NCI-H128 (cell line): ENCODE measurements at regions not wholly inside any gene's neighbourhood (a gene's known extent, or its start where the extent isn't known, plus 50 kb on each side); places are given as distances from the start of the nearest gene placed in this dataset.
"Not testable (repeated sequence)": the region's sequence is repeated elsewhere in the genome, so short reads cannot be mapped to it uniquely, and the experiment has no call there.

Source experiments
- DNase-seq: peaks from one replicate; lab custom pipeline; 2025; ENCODE audit not compliant: unreplicated experiment; lab: John Stamatoyannopoulos, UW

DNA sequence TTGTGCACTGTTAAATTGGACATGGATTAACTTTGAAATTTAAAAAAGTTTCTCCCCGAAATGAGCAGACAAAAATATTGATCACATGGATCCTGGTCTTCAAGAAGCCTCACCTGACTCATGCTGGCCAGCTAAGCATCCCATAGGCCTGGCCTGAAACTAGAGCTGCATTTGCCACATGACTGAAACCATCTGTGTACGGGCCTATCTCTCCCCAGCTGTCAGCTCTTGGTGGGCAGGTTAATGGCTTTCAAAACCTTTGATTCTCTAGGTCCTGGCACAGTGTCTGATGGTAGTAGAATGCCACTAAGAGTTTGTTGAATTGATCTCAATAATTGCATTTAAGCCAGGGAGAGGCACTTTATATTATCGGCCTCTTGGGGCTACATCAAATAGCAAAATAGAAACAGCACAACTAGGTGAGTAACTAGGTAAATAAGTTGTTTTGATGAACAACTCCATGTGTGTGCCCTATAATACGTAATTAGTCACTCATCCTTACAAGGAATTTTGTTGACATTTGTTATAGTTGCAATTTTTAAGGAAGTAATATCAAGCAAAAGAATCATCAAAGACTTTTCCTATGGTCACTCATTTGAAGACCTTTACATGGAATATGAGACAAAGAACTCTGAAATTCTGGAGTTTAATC, 251.1 kb downstream of the SP3 start:
- DNase-seq = no peak

DNA sequence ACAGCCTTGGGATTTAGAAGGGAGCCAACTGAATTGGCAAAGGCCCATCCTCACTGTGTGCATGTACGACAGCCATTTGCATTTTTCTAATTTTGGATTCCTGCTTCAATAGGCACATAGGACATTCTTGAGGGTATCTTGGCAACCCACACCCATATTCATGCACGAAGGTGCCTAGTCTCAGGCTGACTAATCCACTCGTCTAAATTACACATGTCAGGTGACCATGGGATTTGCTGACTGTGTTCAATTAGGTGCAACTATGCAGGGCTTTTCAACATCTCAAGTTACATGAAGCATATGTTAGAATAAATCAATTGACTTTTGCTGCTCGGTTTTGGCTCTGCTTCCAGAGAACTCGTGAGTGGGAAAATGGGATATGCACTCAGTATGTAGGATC, 249.7 kb downstream of the SP3 start:
- DNase-seq = no peak

DNA sequence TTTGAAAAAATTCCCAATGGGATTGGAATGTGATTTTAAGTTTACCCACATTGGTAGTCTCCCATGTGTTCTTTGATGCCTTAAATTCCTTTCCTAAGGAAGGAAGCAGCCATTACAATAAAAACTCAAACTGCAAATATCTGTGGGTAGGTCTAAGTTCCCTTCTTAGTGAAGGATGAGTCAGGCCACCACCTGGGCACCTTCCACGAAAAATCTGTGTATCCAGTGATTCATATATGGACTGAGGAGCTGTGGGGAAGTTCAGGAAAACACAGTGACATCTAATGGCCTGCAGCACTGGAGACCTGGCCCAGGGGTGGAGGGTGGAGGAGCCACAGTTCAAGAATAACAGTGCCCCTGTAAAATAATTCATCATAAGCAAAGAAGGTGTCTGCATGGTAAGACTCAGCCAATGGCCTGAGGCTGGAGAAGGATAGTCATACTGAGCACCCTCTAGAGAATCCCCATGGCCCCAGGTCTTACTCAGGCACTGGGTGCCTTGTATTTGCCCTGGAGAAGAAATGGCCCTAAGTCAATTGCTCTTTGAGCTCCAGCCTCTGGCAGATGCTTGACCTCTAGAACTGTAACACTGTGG, 248.6 kb downstream of the SP3 start:
- no peak for DNase-seq

DNA sequence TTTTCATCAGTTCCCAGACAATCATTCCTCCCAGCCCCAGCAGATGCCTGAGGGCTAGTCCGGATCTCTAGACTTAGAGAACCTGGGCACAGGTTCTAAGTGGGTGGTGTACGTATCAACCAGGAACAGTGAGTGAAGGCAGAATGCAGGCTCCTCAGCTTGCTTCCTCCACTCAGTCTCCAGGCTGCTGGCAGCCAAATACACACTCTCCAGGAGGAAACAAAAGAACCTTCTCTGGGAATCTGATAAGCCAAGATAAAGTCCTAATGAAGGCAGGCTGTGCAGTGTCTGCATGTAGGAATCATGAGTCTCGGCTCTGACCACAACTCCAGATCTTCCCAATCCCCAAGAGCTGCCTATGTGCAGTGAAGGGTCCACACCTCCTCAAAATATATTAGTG, 245.7 kb downstream of the SP3 start:
- no peak for DNase-seq

DNA sequence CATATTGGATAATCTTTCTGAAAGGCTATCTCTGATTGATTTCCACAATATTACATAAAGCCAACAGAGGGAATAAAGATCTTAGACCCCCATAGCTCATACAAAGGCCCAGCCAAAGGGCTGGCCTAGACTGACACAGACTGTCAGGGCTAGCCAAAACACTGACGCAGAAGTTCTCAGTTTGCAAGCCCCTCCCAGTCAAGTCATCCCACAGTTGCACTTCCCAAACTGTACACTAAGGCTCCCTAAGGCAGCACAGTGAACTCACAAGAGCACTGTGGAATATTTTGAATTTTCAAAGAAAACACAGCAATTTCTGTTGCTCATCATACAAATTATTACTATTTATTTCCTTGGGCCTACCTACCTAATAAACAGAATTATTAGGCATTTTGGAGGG, 244.9 kb downstream of the SP3 start:
- no peak for DNase-seq

DNA sequence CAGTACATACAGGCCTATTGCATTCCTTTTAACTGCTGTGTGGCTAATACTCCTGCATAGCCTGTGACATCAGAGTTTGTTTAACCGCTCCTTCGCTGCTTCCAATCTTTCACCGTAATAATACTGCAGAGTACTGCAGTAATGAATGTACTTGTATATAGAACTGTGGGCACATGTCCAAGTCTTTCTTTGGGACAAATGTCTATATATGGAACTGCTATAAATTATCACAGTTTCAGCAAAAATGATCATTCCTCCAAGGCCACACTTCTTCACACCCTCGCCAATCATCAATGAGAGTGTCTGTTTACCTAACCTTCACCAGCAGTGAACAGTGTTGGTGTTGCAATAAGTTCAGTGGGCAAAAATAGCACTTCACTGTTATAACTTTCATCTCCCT, 230.4 kb downstream of the SP3 start:
- no peak for DNase-seq

DNA sequence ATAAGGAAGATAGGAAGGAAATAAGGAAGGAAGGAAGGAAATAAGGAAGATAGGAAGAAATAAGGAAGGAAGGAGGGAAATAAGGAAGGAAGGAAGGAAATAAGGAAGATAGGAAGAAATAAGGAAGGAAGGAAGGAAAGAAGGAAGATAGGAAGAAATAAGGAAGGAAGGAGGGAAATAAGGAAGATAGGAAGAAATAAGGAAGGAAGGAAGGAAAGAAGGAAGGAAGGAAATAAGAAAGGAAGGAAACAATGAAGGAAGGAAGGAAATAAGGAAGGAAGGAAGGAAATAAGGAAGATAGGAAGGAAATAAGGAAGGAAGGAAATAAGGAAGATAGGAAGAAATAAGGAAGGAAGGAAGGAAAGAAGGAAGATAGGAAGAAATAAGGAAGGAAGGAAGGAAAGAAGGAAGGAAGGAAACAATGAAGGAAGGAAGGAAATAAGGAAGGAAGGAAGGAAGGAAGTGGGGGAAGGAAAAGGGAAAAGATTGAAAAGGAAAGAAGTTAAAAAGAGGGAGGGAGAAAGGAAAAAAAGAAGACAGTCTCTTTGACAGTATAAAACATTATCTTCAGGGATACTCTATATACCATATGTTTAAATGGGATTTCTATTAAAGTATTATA, 227.1 kb downstream of the SP3 start:
- not testable (repeated sequence) for DNase-seq

DNA sequence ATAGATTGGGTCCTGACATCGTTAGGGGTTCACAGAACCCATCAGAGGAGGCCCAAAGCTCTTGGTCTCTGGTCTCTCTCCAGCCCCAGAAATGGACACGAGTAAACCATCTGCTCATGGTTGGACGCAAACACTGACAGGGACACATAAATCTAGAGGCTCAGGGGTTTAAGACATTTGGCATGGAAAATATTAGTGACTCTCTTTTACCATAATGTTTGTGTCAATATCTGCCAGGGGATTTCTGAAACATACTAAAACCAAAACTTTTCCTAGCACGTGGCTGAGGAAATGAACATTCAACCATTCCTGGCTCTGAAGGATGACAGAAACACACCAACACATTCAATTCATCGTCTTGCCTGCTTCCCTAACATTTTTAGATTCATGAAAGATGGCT, 226.2 kb downstream of the SP3 start:
- no peak for DNase-seq

DNA sequence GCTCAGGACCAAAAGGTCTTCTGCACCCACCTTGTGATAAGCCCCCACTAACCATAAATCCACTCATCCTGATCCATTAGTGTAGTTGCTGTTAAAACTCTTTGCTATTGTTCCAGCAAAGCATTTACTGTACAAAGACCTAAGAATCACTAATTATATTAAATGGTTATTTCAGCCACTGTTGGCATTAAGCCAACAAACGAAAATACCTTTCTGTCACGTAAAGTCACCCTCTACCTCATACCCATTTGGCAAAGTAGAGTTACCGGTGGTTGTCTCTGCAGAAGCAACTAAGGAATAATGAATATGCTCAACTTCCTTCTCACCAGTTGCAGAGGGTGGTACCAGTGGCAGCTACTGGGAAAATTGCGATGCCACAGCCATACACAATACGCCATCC, 224.5 kb downstream of the SP3 start:
- DNase-seq = no peak

DNA sequence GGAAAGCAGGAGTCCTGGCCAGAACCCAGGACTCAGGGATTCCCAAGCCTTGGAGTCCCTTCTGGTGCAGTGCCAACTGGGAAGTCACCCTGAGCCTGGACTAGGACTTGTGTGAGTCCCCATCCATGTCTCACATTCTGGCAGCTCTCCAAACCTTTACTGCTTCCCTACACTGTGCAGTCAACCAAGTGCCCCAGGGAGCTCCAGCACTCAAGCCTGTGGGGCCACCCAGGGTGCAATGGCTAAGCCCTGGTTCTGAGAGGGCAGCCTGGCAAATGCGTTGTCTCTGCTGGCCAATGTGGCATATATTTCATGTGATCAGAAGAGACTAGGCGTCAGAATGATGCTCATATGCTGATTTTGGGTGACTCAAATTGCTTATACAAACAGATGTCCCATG, 223.4 kb downstream of the SP3 start:
- DNase-seq = no peak

DNA sequence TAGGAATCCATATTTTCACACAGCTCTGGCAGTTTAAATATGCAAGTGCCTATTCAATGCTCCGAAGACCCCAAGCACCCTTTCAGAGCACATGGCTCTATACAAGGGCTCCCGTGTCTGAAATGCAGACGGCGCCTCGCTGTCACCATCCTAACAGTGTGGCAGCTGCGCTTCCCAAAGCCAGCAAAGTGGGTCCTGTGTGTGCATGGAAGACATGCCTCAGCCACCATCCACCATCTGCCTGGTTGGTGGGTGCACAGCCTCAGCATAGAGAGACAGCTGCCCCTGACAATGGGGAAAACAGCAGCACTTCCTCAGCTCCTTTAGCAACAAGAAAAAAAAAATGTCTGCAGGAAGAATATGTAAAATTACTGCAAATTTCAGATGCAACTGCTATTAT, 218.1 kb downstream of the SP3 start:
- DNase-seq = no peak

DNA sequence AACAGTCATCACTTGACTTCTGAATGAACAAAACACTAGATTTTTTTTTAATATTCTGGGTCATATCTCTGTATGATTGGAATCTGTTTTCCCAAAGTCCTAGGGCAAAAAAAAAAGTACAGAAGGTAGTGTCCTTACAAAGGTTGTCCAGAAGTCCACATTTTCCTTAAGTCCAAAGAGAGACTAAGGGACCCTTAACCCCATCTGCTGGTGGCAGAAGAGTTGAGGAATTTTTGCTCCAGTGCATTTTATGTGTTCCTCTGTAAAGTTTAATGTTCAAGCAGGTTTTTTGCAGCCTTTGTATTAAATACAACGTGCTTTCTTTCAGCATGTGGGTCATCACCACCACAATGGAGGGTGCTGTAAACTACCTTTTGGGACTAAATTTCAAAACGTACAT, 215.9 kb downstream of the SP3 start:
- DNase-seq = no peak

DNA sequence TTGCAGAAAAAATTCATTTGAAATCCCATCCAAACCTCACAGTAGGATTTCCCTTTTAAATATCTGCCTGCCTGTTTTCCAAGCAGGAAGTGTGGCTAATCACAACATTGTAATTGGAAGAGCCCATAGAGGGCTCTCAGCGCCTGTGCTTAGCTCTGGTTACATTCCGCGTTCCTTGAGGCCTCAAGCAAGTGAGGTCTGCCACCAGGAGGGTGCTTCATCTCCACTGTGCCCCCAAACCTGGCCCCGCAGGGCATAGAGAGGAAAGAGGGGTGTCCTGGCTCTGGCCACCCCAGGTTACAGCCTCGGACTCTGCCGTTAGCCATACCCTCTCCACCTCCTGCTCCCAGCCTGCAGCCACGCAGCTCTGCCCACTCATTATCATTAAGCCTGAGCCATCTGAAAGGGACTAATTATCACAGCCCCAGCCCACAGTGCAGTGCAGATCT, 214.8 kb downstream of the SP3 start:
- DNase-seq = no peak

DNA sequence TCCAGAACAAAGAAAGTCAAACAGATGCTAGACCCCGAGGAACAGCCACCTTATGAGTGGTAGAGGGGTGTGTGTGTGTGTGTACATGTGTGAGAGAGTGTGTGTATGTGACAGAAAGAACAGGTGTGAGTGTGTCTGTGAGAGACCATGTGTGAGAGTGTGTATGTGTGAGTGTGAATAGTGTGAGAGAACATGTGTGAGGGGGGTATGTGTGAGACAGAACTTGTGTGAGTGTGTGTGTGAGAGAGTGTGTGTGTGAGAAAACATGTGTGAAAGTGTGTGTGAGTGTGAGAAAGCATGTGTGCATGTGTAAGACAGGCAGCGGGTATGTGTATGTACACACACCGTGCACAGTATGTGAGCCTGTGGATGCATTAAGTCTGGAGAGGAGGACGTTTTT, 214.3 kb downstream of the SP3 start:
- DNase-seq = no peak

DNA sequence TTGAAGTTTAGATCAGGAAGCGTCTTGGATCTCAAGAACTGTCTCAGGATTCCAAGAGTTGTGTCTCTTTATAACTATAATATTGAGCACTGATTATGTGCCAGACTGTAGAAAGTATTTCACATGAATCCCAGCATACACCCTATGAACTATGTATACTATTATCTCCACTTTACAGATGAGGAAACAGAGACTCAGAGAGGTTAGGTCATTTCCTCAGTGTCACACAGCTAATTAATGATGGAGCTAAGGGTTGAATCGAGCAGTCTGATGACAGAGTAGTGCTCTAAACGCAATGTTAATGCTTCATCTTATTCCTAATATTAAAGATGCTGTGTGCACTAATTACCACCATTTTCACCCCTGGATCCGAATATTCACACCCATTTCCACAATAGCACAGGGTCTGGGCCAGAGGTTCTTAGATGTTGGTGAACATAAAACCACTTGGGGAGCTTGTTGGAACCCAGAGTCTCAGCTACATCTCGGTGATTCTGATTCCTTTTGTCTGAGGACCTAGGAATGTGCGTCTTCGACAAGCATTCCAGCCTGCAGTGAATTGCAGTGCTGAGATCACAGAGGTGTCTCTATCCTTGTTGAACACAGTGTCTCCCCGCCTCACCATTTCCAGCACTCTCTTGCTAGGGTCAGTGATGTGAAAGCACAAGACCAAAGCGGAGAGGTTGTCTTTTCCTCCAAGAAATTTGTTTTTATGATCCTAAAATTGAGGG, 213.8 kb downstream of the SP3 start:
- no peak for DNase-seq

DNA sequence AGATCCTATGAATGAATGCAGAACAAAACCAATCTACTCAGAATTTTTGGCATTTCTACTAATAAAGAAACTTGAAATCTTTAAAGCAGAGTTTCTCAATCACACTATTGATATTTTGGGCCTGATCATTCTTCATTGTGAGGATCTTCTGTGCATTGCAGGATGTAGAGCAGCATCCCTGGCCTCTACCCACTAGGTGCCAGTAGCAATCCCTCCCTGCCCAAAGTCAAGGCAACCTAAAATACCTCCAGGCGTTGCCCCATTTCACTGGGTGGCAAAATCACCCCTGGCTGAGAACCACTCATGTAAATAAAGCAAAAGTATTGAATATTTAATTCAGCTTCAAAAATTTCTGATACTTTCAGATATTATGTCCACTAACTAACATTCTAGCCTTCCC, 213.0 kb downstream of the SP3 start:
- no peak for DNase-seq

DNA sequence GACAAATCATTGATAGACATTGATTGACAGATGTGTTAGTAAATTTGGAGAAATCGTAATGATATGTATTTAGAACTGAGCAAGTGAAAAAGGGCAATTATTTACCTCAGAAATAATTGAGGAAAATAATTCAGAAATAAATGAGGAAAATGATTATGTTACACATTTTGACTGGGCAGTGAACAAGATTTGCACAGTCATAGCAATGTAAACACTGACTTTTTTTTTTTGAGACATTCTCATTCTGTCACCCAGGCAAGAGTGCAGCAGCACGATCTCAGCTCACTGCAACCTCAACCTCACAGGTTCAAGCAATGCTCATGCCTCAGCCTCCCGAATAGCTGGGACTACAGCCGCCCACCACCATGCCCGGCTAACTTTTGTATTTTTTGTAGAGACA, 211.7 kb downstream of the SP3 start:
- no peak for DNase-seq

DNA sequence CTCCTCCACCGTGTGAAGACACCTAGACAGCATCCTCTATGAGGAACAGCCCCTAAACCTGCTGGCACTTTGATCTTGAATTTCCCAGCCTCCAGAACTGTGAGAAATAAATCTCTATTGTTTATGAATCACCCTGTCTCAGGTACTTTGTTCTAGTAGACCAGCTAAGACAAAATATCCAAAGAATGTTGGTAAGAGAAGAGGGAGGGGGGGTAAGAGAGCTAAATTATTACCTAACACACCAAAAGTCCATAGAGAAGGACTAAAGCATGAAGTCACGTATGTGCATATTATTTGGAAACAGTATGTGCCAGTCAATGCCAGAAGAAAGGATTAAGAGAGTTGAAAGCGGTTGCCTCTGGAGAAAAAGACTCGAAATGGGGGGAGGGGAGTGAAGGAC, 211.0 kb downstream of the SP3 start:
- no peak for DNase-seq

DNA sequence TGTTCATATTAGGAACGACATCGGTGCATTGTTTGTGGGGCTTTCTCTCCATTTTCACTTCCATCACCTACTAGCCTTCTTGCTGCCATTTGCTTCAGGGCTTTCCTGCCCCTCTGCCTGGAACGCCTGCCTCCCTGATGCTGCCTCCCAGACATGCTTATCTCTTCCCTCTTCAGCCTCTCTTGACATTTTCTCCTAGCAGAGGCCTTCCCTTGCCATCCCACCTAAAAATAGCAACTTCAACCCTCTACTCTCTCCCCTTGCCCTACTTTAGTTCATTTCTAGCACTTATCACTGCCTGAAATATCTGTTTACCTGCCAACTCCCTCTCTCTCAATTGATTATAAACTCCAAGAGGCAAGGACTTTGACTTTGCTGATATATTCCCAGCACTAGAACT, 210.3 kb downstream of the SP3 start:
- no peak for DNase-seq

DNA sequence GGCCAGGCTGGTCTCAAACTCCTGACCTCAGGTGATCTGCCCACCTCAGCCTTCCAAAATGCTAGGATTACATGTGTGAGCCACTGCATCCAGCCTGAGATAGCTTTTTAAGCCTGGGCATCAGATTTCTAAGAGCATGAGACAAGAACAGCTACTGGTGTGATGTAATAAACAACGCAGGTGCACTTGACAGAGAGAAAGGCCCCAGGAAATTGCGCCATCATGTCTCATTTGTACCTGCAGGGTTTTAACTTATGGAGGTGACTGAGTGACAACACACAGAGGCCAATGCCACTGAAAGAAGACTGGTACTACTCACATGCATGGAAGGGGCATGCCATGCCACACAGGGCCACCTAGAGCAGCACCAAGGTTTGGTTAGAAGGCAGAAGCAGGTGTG, 209.4 kb downstream of the SP3 start:
- no peak for DNase-seq

DNA sequence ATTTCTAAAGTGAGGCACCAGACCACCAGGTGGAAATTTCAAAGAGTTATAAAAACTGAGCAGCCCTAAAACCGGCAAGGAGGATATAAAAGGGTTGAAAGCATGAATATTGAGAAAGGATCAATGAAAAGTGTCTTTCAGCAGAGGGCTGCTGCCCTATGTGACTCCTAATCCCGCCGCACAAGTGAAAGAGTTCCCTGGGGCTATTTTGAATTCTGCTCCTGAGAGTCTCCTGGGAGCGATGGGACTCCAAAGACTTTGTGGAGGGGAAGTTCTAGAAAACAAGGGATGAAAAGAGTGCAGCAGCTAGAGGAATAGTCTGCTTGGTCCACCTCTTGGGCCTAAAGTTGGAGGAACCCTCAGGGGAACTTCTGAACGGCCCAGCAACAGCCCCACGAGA, 205.2 kb downstream of the SP3 start:
- no peak for DNase-seq

DNA sequence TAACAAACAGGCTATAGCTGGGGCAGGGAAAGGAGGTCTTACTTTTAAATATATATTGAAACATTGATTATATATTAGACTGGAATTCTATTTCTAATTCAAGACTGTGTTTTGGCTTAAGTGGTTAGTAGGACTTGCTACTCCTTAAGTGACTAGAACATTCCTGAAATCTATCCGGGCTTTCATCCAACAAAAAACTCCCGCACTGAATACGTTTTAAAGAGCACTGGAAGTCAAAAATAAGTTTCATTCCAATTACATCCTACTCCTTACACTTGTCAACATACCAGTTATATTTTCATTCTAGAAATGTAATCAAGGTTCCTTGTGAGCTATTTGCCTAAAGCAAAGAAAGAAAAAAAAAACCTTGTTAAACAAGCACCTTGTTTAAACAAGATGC, 204.6 kb downstream of the SP3 start:
- no peak for DNase-seq
